HepG2 (cell line): ENCODE measurements at regions not wholly inside any gene's neighbourhood (a gene's known extent, or its start where the extent isn't known, plus 50 kb on each side); places are given as distances from the start of the nearest gene placed in this dataset.

Source experiments
- BATF2 ChIP-seq: sonication (generic); formaldehyde crosslinking; IDR thresholded peaks from 2 replicates; pipeline ENCODE4 v1.8.0; 2022; ENCODE audit warnings: mild to moderate bottlenecking, missing genetic modification reagents, moderate library complexity
- CSRNP1 ChIP-seq: sonication (generic); formaldehyde crosslinking; IDR thresholded peaks from 2 replicates; pipeline ENCODE4 v1.8.1; 2023; ENCODE audit warnings: mild to moderate bottlenecking, missing genetic modification reagents
- GTF2F1 ChIP-seq: fragments of 150-350 bp; IDR thresholded peaks from 2 replicates; pipeline ENCODE4 v1.6.1; 2014; ENCODE audit warnings: low read length
- JARID2 ChIP-seq: sonication (generic); formaldehyde crosslinking; IDR thresholded peaks from 2 replicates; pipeline ENCODE4 v1.8.1; 2023; ENCODE audit warnings: missing genetic modification reagents, inconsistent platforms; ENCODE audit not compliant: insufficient replicate concordance
- KAT7 ChIP-seq: IDR thresholded peaks from 2 replicates; pipeline ENCODE4 v1.6.1; 2018; ENCODE audit warnings: borderline replicate concordance, missing compliant biosample characterization
- KAT8 ChIP-seq: IDR thresholded peaks from 2 replicates; pipeline ENCODE4 v1.6.1; 2016; ENCODE audit warnings: missing genetic modification reagents, missing compliant biosample characterization
- KDM1A ChIP-seq: IDR thresholded peaks from 2 replicates; pipeline ENCODE4 v1.6.1; 2016; ENCODE audit warnings: missing compliant biosample characterization
- KMT2A ChIP-seq: sonication (generic); formaldehyde crosslinking; IDR thresholded peaks from 2 replicates; pipeline ENCODE4 v1.4.0; 2020; ENCODE audit warnings: missing genetic modification reagents
- LRRFIP1 ChIP-seq: sonication (generic); formaldehyde crosslinking; conservative IDR thresholded peaks from 2 replicates; pipeline ENCODE4 v1.4.0; 2020; ENCODE audit warnings: missing genetic modification reagents
- MIXL1 ChIP-seq: IDR thresholded peaks from 2 replicates; pipeline ENCODE4 v1.6.1; 2016
- MYNN ChIP-seq: sonication (generic); formaldehyde crosslinking; IDR thresholded peaks from 2 replicates; pipeline ENCODE4 v1.4.0; 2020; ENCODE audit warnings: mild to moderate bottlenecking, low read depth, missing genetic modification reagents
- NFIC ChIP-seq: IDR thresholded peaks from 2 replicates; pipeline ENCODE4 v1.6.1; 2012; ENCODE audit warnings: mild to moderate bottlenecking, low read length, inconsistent platforms
- PLSCR1 ChIP-seq: sonication (generic); formaldehyde crosslinking; IDR thresholded peaks from 2 replicates; pipeline ENCODE4 v1.5.0; 2020; ENCODE audit warnings: missing genetic modification reagents, mild to moderate bottlenecking, borderline replicate concordance
- PRMT3 ChIP-seq: sonication (generic); formaldehyde crosslinking; IDR thresholded peaks from 2 replicates; pipeline ENCODE4 v1.8.1; 2022; ENCODE audit warnings: low read depth, mild to moderate bottlenecking, moderate library complexity, missing genetic modification reagents, borderline replicate concordance
- SAP130 ChIP-seq: IDR thresholded peaks from 2 replicates; pipeline ENCODE4 v1.6.1; 2016; ENCODE audit warnings: low read depth
- SETDB1 ChIP-seq: sonication (generic); formaldehyde crosslinking; IDR thresholded peaks from 2 replicates; pipeline ENCODE4 v1.5.1; 2020; ENCODE audit warnings: missing genetic modification reagents, mild to moderate bottlenecking, borderline replicate concordance
- TCF12 ChIP-seq, 2 experiments: fragments of 450-650 bp in 1 of 2; sonication (generic) in 1 of 2; formaldehyde crosslinking in 1 of 2; IDR thresholded peaks; 2 replicates each; pipeline versions ENCODE4 v1.6.1 to v1.8.0; 2017 to 2022; ENCODE audit warnings: antibody characterized with exemption in 1 of 2, mild to moderate bottlenecking in 1 of 2, missing genetic modification reagents in 1 of 2, moderate library complexity in 1 of 2
- TFAP4 ChIP-seq: sonication (generic); IDR thresholded peaks from 2 replicates; pipeline ENCODE4 v1.6.1; 2016; ENCODE audit warnings: low read depth, borderline replicate concordance
- ZFP41 ChIP-seq: sonication (generic); formaldehyde crosslinking; IDR thresholded peaks from 2 replicates; pipeline ENCODE4 v1.4.0; 2020; ENCODE audit warnings: mild to moderate bottlenecking, missing genetic modification reagents, borderline replicate concordance
- ZKSCAN1 ChIP-seq: fragments of 150-350 bp; IDR thresholded peaks from 2 replicates; pipeline ENCODE4 v1.6.1; 2014; ENCODE audit warnings: low read length
- ZNF121 ChIP-seq: sonication (generic); formaldehyde crosslinking; IDR thresholded peaks from 2 replicates; pipeline ENCODE4 v1.5.0; 2020; ENCODE audit warnings: mild to moderate bottlenecking, missing genetic modification reagents
- ZNF253 ChIP-seq: sonication (generic); formaldehyde crosslinking; IDR thresholded peaks from 2 replicates; pipeline ENCODE4 v1.8.0; 2022; ENCODE audit warnings: mild to moderate bottlenecking, missing genetic modification reagents, borderline replicate concordance
- ZNF343 ChIP-seq: sonication (generic); formaldehyde crosslinking; IDR thresholded peaks from 2 replicates; pipeline ENCODE4 v1.4.0; 2020; ENCODE audit warnings: mild to moderate bottlenecking, missing genetic modification reagents
- ZNF496 ChIP-seq: sonication (generic); formaldehyde crosslinking; IDR thresholded peaks from 2 replicates; pipeline ENCODE4 v1.8.1; 2023; ENCODE audit warnings: mild to moderate bottlenecking, moderate library complexity, missing genetic modification reagents; ENCODE audit not compliant: insufficient replicate concordance
- ZNF530 ChIP-seq: sonication (generic); formaldehyde crosslinking; IDR thresholded peaks from 2 replicates; pipeline ENCODE4 v1.5.0; 2020; ENCODE audit warnings: low read depth, mild to moderate bottlenecking, missing genetic modification reagents
- ZNF629 ChIP-seq: sonication (generic); formaldehyde crosslinking; conservative IDR thresholded peaks from 2 replicates; pipeline ENCODE4 v1.5.0; 2020; ENCODE audit warnings: missing genetic modification reagents

- TF ChIP-seq ZFP41 (CRISPR knock-in tag): no peak
- TF ChIP-seq SETDB1 (CRISPR knock-in tag): no peak
- peak; percentile 64; the same call in 1 of the 2 replicates for TF ChIP-seq MIXL1 (CRISPR knock-in tag)
- TF ChIP-seq BATF2: no peak
- peak; percentile 69; the same call in 1 of the 2 replicates for TF ChIP-seq TFAP4
- no peak for TF ChIP-seq ZKSCAN1
- no peak for TF ChIP-seq TCF12 (IDR thresholded peaks at IDR 0.05)
- TF ChIP-seq TCF12 (CRISPR knock-in tag; IDR thresholded peaks at IDR 0.05): no peak
- no peak for TF ChIP-seq NFIC
- peak; percentile 72; the same call in 1 of the 2 replicates for TF ChIP-seq PLSCR1 (CRISPR knock-in tag)
- no peak for TF ChIP-seq ZNF253 (CRISPR knock-in tag)
- TF ChIP-seq ZNF343 (CRISPR knock-in tag): no peak
- no peak for TF ChIP-seq JARID2 (CRISPR knock-in tag)
- no peak for TF ChIP-seq KAT7 (CRISPR knock-in tag)
- TF ChIP-seq KMT2A: no peak
- no peak for TF ChIP-seq CSRNP1
- peak; percentile 68 for TF ChIP-seq ZNF629 (CRISPR knock-in tag)
- TF ChIP-seq KAT8 (CRISPR knock-in tag): peak; percentile 43; the same call in 1 of the 2 replicates
- no peak for TF ChIP-seq KDM1A (CRISPR knock-in tag)
- no peak for TF ChIP-seq LRRFIP1 (CRISPR knock-in tag)
- TF ChIP-seq ZNF121 (CRISPR knock-in tag): no peak; the same call in 1 of the 2 replicates
- no peak for TF ChIP-seq PRMT3 (CRISPR knock-in tag)
- no peak for TF ChIP-seq MYNN
- TF ChIP-seq ZNF530 (CRISPR knock-in tag): no peak
- TF ChIP-seq ZNF496 (CRISPR knock-in tag): no peak
- TF ChIP-seq GTF2F1: no peak
- TF ChIP-seq SAP130 (CRISPR knock-in tag): peak; percentile 85
Measured at GRCh38 chr1:67552336-67552759, 122.1 kb upstream of the SERBP1 start (continued).
